CD14-positive monocyte (primary cell): ENCODE measurements at regions not wholly inside any gene's neighbourhood (a gene's known extent, or its start where the extent isn't known, plus 50 kb on each side); places are given as distances from the start of the nearest gene placed in this dataset.

ENCODE experiments used
- DNase-seq, 3 donors: peaks; one replicate each; pipeline ENCODE4 v3.0.0-alpha.2; 2011 to 2022
- H2AFZ ChIP-seq: 2 replicates; pipeline ENCODE4 v1.6.0; 2012; ENCODE audit warnings: mild to moderate bottlenecking, low read depth, low read length, inconsistent platforms; ENCODE audit not compliant: insufficient read depth, poor library complexity, severe bottlenecking
- H3K27ac ChIP-seq, 2 donors: 1 replicate in 1 of 2; 2 replicates in 1 of 2; pipeline ENCODE4 v1.5.1; 2012 to 2013; ENCODE audit warnings: low read length in 2 of 2, control low read depth in 1 of 2, inconsistent platforms in 1 of 2, low read depth in 1 of 2, mild to moderate bottlenecking in 1 of 2
- H3K27me3 ChIP-seq, 2 donors: one replicate each; pipeline versions ENCODE4 v1.6.0 to v1.6.1; 2011 to 2013; ENCODE audit warnings: low read length in 2 of 2; ENCODE audit not compliant: control insufficient read depth in 2 of 2, insufficient read depth in 2 of 2
- H3K36me3 ChIP-seq, 2 donors: replicated peaks in 1 of 2; 1 replicate in 1 of 2; 2 replicates in 1 of 2; pipeline versions ENCODE4 v1.5.1 to v1.6.1; 2012 to 2013; ENCODE audit warnings: low read length in 2 of 2, control low read depth in 1 of 2, inconsistent platforms in 1 of 2, mild to moderate bottlenecking in 1 of 2; ENCODE audit not compliant: insufficient read depth in 2 of 2, control insufficient read depth in 1 of 2
- H3K4me1 ChIP-seq, 2 donors: 1 replicate in 1 of 2; 2 replicates in 1 of 2; pipeline versions ENCODE4 v1.5.1 to v1.6.1; 2012 to 2013; ENCODE audit warnings: low read length in 2 of 2, control low read depth in 1 of 2, inconsistent platforms in 1 of 2, mild to moderate bottlenecking in 1 of 2, moderate library complexity in 1 of 2; ENCODE audit not compliant: insufficient read depth in 2 of 2, control insufficient read depth in 1 of 2
- H3K4me2 ChIP-seq: replicated peaks from 2 replicates; pipeline ENCODE3; 2012; ENCODE audit warnings: low read length, moderate library complexity, mild to moderate bottlenecking; ENCODE audit not compliant: poor library complexity, severe bottlenecking; ENCODE audit errors: extremely low read depth
- H3K4me3 ChIP-seq, 3 experiments: fragments of 200-600 bp in 1 of 3; sonication (generic) in 1 of 3; replicated peaks in 1 of 3; 1 replicate in 2 of 3; 2 replicates in 1 of 3; pipeline ENCODE4 v1.5.1; 2011 to 2013; ENCODE audit warnings: low read length in 3 of 3, mild to moderate bottlenecking in 3 of 3, control low read depth in 2 of 3, low read depth in 2 of 3, inconsistent platforms in 1 of 3, moderate library complexity in 1 of 3
- H3K79me2 ChIP-seq: 2 replicates; pipeline ENCODE4 v1.6.0; 2012; ENCODE audit warnings: mild to moderate bottlenecking, control low read depth, inconsistent platforms, low read length, moderate library complexity; ENCODE audit not compliant: insufficient read depth
- H3K9ac ChIP-seq: 2 replicates; pipeline ENCODE4 v1.6.0; 2017; ENCODE audit warnings: low read length, mild to moderate bottlenecking; ENCODE audit not compliant: insufficient read depth, poor library complexity, severe bottlenecking
- H3K9me3 ChIP-seq, 2 donors: replicated peaks in 1 of 2; 1 replicate in 1 of 2; 2 replicates in 1 of 2; pipeline versions ENCODE4 v1.5.1 to v1.6.1; 2012 to 2013; ENCODE audit warnings: low read length in 2 of 2, control low read depth in 1 of 2; ENCODE audit not compliant: control insufficient read depth in 1 of 2, insufficient read depth in 1 of 2
- H4K20me1 ChIP-seq: 2 replicates; pipeline ENCODE4 v1.6.0; 2012; ENCODE audit warnings: mild to moderate bottlenecking, low read length, control low read depth, moderate library complexity; ENCODE audit not compliant: insufficient read depth
- H3K27ac Mint-ChIP-seq, 7 donors: one replicate each; pipeline ENCODE4 v1.8.0; 2020; ENCODE audit warnings: mild to moderate bottlenecking in 7 of 7, mixed read lengths in 7 of 7, moderate library complexity in 6 of 7, inconsistent platforms in 2 of 7
- H3K27me3 Mint-ChIP-seq, 3 donors: one replicate each; pipeline ENCODE4 v1.8.0; 2021 to 2022; ENCODE audit warnings: low read depth in 3 of 3, mild to moderate bottlenecking in 3 of 3, mixed read lengths in 3 of 3, moderate library complexity in 3 of 3, inconsistent platforms in 1 of 3
- H3K36me3 Mint-ChIP-seq, 2 donors: one replicate each; pipeline ENCODE4 v1.8.0; 2020; ENCODE audit warnings: mixed read lengths in 2 of 2, inconsistent platforms in 1 of 2, mild to moderate bottlenecking in 1 of 2
- H3K4me1 Mint-ChIP-seq: one replicate; pipeline ENCODE4 v1.8.0; 2020; ENCODE audit warnings: mild to moderate bottlenecking, mixed read lengths
- H3K4me3 Mint-ChIP-seq, 2 donors: one replicate each; pipeline ENCODE4 v1.8.0; 2020; ENCODE audit warnings: mild to moderate bottlenecking in 2 of 2, mixed read lengths in 2 of 2, moderate library complexity in 1 of 2
- H3K9me3 Mint-ChIP-seq, 7 donors: one replicate each; pipeline ENCODE4 v1.8.0; 2020 to 2022; ENCODE audit warnings: mixed read lengths in 7 of 7, mild to moderate bottlenecking in 6 of 7, moderate library complexity in 6 of 7, inconsistent platforms in 2 of 7
- WGBS: methylation state at CpG from one replicate; pipeline ENCODE4 v1.1.5; 2013; ENCODE audit warnings: missing lambda C conversion rate; ENCODE audit not compliant: insufficient coverage; 5-methylcytosine and 5-hydroxymethylcytosine counted together
- intact Hi-C, 2 donors: fragments of 100-400 bp; cut with micrococcal nuclease; formaldehyde crosslinking; loops; one replicate each; pipeline versions ENCODE4 v1.15.0 to v1.15.1; 2023
- TF ChIP-seq, protein P1 (sequence below): fragments of 200-600 bp; IDR thresholded peaks from one replicate; pipeline ENCODE4 v1.8.0; 2022; ENCODE audit warnings: antibody characterized with exemption, mild to moderate bottlenecking

DNA sequence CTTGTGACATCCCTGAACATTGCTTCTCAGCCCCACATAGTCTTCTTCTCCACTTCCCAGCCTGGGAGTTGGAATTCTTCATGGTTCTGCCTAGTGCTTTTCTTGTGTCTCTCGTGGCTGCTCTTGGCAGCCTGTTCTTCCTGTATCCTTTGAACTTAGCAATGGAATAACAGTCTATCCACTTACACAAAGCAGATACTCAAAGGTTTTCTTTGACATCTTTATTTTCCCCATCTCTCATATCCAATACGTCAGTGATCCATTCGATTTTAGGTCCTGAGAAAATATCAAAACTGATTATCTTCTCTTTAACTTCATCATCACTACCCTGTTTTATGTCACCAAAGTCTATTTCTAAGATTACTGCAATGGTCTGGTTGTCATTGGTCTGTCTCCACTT is 1091.2 kb upstream of the PIK3C3 start:
- H3K27ac ChIP-seq: no peak overlapping the region
- no peaks in the 10 kb centered on the region for H3K36me3 ChIP-seq
- H2AFZ ChIP-seq: no peak overlapping the region
- no peak overlapping the region for H3K9ac ChIP-seq
- Mint-ChIP-seq H3K36me3 (no peaks in the 10 kb centered on the region), H3K9me3 (peaks cover 0 to 7% (median 0%) of the 10 kb centered on the region in 7 donors), H3K4me1 (no peaks in the 10 kb centered on the region), H3K27ac (no peak overlapping the region), H3K27me3 (no peaks in the 10 kb centered on the region), H3K4me3 (no peak overlapping the region)
- no peaks in the 10 kb centered on the region for H3K27me3 ChIP-seq
- no peaks in the 10 kb centered on the region for H3K9me3 ChIP-seq
- no peak overlapping the region for H3K4me2 ChIP-seq
- H4K20me1 ChIP-seq: no peaks in the 10 kb centered on the region
- intact Hi-C loops: no loop called here
- no peak for DNase-seq
- TF ChIP-seq, protein P1, sequence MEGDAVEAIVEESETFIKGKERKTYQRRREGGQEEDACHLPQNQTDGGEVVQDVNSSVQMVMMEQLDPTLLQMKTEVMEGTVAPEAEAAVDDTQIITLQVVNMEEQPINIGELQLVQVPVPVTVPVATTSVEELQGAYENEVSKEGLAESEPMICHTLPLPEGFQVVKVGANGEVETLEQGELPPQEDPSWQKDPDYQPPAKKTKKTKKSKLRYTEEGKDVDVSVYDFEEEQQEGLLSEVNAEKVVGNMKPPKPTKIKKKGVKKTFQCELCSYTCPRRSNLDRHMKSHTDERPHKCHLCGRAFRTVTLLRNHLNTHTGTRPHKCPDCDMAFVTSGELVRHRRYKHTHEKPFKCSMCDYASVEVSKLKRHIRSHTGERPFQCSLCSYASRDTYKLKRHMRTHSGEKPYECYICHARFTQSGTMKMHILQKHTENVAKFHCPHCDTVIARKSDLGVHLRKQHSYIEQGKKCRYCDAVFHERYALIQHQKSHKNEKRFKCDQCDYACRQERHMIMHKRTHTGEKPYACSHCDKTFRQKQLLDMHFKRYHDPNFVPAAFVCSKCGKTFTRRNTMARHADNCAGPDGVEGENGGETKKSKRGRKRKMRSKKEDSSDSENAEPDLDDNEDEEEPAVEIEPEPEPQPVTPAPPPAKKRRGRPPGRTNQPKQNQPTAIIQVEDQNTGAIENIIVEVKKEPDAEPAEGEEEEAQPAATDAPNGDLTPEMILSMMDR: no peak
- no peaks in the 10 kb centered on the region for H3K79me2 ChIP-seq
- 90% methylated on average over 3 of the region's 3 CpGs for WGBS
- no peaks in the 10 kb centered on the region for H3K4me1 ChIP-seq
- no peak overlapping the region for H3K4me3 ChIP-seq

DNA sequence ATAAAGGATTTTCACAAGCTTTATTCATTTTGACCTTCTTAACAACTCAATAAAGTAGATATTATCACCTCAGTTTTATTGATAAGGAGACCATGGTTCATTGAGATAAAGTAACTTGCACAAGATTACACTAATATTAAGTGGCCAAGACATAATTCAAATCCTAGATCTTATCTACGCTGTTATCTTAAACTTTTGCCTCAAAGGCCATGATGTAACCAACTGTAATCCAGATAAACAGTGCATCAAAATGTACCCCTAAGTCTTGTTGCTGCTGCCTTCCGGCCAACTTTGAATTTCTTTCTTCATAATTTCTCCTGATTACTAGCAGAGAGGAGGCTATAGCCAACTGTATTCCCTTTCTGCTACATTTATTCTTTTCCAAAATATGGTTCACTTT is 1094.8 kb upstream of the PIK3C3 start:
- Mint-ChIP-seq H3K27ac (no peak overlapping the region), H3K4me1 (no peaks in the 10 kb centered on the region), H3K4me3 (no peak overlapping the region), H3K9me3 (peaks cover 0 to 6% (median 0%) of the 10 kb centered on the region in 7 donors), H3K36me3 (no peaks in the 10 kb centered on the region), H3K27me3 (no peaks in the 10 kb centered on the region)
- Histone ChIP-seq H2AFZ (no peak overlapping the region), H3K4me3 (no peak overlapping the region), H3K79me2 (no peaks in the 10 kb centered on the region), H3K36me3 (no peaks in the 10 kb centered on the region), H4K20me1 (no peaks in the 10 kb centered on the region), H3K9me3 (no peaks in the 10 kb centered on the region), H3K27ac (no peak overlapping the region), H3K4me1 (no peaks in the 10 kb centered on the region), H3K9ac (no peak overlapping the region), H3K4me2 (no peak overlapping the region), H3K27me3 (no peaks in the 10 kb centered on the region)
- intact Hi-C loops: no loop called here
- DNase-seq: no peak
- WGBS: no CpG with 5 or more reads among the region's 2 CpGs
- TF ChIP-seq, protein P1: no peak
